CD4-positive, alpha-beta T cell treated with Interleukin-17A for 4 hours (primary cell): ENCODE measurements at regions not wholly inside any gene's neighbourhood (a gene's known extent, or its start where the extent isn't known, plus 50 kb on each side); places are given as distances from the start of the nearest gene placed in this dataset.

Source experiments
- DNase-seq: peaks from one replicate; pipeline ENCODE4 v3.0.0-alpha.2; 2020; ENCODE audit warnings: mixed read lengths

DNA sequence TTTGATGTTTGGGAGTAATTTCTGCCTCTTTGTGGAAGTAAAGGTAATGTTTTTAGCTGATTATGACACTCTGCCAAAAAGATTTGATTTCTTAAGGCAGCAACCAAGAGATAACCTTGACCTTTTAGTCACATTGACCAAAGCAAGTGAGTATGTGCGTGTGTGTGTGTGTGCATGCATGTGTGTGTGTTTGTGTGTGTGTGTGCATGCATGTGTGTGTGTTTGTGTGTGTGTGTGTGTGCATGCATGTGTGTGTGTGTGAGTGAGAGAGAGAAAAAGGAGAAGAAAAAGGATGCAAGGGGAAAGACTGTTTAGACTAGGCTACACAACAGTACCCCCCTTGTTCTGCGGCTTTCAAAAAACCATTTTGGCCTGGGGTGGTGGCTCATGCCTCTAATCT lies 88.1 kb upstream of the NPVF start:
- no peak for DNase-seq

DNA sequence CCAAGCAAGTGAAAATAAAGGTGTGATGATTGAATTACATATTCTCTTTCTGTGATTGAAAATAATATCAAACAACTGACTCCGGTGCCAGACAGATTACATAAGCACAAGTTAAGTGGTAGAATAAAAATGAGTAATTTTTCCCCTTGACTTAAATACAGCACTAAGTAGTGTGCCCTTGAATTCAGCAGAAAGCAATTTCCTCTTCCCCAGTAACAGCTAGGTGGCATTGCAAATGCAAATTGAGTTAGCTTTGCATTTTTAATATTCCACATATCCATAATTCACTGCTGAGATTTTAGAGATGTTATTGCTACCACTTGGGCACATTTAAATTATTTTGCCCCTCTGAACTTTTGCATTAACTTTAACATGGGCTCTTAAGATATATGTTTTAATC lies 89.8 kb upstream of the NPVF start:
- DNase-seq = no peak

DNA sequence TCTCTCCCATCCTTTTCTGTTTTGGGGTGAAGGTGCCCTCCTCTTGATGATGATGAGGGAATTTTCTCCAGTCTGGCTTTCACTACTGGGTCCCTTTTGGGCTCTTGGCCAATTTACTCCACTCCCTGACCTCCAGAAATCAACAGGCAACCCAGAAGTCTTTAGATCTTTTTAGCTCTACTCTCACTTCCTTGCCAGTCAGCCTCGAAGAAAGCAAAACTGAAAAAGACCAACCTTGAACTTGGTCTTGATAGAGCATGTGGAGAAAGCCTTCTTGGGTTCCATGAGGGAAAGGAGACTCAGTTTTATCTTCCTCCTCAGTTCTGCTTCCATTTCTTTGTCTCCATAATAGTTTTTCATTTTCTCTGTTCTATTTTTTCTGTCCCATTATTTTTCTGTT lies 91.4 kb upstream of the NPVF start:
- no peak for DNase-seq

DNA sequence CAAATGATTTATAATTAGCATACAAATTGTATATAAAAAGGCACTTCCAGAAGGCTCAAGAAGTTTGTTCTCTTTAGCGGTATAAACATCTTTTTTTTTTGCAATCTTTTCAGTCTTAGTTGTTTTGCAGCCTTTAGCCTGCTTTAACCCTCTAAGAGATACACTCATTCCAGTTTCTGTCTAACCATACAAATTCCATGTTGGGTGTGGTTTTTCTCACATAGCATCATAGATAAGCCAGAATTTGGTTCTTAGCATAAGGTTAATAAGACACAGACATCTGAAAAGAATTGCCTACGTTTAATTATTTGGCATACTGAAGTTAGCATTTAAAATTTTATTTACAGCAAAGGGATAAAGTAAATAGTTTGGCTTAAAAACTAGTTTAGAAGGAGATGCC lies 92.5 kb upstream of the NPVF start:
- no peak for DNase-seq

DNA sequence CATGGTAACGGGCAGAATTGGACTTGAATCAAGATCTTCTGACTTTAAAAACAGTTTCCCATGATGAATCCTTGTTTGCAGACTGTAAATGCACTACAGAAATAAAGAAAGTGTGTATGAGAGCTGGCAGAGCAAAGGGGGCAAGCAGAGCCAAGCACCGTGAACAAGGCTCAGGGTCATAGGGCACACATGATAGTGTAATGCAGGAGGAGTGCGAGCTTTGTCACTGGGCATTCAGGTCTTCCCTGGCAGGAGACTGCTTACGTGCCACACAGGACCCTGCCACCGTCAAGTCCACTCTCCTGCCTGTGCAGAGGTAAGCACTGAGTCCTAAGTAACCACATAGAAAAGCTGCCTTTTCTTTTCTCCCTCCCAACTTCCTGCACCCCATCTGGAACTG lies 93.1 kb upstream of the NPVF start:
- no peak for DNase-seq

DNA sequence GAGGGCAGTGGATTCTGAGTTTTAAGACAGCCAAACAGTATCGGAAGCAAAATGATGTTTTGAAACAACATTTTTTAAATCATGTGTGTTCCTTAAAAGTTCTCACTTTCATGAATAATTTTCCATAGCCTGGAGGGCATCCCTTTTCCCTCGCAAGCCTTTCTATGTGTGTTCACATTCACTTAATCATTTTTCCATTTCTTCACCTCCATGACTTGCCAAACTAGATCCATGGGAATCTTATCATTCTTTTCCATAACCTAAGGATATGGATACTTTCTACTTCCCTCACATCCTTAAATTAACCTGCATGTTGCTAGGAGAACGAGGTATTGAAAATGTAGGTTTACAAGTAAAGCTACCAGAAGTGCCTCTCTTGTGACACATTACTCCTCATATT lies 94.2 kb upstream of the NPVF start:
- DNase-seq = no peak

DNA sequence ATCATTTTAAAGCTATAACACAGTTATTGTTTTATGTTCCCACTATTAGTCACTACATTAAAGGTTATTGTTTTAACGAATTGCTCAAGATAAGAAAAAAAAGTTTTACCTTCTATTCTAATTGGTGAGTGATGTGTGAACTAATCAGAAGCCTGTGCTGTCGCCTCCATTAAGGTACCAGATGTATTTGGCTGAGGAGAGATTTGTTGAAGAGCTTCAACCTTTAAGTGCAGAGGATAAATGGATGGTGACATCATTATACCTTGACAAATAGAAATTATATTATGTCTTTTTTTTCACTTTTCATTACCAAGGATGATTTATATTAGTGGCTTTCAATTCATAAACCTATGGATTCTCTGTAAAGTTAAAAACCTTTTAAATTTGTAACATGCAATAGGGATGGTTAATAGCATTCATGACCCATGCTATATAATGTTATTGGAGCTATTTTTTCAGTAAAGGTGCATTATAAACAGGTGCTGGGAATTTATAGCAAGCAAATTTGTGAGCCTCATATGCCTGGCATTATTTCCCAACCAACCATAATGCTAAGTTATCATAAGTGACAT lies 97.0 kb upstream of the NPVF start:
- DNase-seq = no peak

DNA sequence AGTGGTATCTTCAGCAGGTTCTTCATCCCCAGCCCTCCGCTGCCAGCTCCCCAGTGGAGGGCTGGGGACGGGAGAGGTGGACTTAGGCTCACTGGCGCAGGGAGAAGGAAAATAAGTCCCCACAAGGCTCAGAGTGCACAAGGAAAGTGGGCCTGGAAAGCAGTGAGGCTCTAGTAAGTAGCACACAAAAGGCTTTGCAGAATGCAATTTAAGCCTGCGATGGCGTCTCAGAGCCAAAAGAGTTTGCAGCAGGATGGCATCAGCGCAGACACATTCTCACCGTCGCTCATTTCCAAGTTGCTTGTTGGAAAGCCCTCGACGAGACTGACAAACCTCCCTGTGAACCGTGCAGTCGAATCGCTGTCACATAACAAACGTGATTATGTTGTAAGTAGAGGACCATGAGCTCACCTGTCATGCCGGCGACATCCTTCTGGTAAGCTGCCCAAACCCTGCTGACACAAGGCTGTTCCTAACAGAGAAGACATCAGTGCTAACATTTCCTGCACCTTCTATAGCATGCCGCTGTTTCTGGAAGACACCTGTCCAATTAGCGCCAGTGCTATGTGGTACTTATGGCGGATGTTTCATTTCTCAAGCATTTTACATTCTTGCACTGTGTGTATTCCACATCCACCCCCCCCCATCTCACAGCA lies 98.3 kb upstream of the NPVF start:
- no peak for DNase-seq

DNA sequence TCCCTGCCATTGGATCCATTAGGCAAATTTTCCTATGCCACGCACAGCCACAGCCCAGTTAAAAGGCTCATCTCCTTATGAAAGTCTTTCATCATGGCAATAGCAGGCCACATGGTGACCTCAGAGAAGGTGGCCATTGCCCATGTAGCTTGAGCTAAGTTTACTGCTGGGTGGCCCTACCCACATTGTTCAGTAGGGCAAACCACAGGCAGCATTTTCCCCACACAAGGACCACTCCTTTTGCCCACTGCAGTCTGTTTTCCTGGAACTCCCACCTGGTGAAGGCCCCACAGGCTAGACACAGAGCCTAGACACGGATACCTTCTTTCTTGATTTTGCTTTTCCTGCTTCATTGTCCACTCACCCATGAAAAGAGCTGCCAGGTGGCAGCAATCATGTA lies 101.5 kb upstream of the NPVF start:
- DNase-seq = no peak

DNA sequence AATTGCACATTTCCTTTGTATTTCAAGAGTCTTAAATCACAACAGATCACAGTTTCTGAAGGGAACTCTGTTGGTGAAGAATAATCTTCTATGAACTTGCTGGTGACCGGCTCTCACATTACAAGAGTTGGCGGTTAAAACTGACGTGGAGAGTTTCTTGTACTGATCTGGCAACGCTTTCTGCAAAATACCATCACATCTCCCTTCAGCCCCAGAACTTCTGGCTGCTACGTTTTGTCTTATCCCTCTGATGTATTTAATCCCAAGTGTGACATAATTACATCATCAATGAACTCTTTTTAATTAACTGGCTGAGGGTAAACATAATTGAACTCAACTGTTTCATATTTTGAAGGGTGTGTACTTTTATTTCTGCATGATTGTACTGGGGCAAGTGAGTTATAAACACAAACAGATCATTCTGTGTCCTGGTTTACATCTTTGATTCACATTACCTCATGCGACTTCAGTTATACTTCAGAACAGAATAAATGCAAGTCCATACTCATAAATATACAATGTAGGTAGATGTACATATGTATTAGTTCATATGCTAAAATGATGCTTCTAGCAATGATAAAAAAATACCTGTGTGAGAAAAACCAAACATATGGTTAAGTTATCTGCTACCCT lies 105.1 kb upstream of the NPVF start:
- no peak for DNase-seq

DNA sequence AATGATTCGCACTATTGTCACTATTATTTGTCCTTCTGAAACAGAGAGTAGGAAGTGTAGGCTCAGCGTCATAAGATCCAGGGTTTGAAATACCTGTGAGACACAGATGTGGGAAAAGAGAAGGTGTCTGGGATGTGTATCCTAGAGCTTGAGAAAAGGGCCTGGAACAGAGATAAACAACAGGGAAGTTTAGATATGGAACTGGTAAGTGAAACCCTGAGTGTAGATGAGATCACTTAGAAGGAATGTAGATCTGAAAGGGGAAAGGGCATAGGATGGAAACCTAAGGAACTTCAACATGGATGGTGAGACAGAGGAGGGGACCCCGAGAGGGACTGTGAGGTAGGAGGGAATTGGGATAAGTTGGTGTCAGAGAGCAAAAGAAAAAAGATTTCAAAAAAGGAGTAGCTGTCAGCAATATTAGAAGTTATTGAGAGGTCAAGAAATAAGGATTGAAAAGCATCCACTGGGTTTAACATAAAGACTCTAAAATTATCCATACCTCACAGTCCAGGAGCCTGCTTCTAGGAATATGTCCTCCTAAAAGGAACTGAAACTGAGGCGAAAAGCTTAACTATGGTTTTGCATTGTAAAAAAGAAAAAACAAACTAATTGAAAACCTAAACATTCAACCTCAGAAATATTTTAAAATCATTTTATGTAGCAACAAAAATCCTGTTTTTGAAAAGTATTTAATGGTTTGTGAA lies 119.2 kb upstream of the NPVF start:
- DNase-seq = no peak

DNA sequence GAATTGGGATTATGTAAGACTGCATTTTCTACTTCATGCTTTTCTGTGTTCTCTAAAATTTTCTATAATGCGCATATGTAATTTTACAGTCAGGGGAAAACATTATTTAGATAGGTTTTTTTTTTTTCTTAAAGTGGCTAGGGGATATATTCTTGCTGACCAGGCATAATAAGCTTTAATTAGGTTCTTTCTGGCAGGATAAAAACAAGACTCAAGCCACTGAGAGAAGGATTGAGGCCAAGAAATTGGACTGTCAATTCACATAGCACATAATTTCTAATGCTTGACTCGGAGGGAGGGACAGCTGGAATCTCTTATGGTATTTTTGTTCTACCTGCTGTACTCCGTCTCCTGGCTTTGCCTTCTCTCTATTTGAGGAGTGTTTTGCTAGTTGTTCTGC lies 119.8 kb upstream of the NPVF start:
- no peak for DNase-seq

DNA sequence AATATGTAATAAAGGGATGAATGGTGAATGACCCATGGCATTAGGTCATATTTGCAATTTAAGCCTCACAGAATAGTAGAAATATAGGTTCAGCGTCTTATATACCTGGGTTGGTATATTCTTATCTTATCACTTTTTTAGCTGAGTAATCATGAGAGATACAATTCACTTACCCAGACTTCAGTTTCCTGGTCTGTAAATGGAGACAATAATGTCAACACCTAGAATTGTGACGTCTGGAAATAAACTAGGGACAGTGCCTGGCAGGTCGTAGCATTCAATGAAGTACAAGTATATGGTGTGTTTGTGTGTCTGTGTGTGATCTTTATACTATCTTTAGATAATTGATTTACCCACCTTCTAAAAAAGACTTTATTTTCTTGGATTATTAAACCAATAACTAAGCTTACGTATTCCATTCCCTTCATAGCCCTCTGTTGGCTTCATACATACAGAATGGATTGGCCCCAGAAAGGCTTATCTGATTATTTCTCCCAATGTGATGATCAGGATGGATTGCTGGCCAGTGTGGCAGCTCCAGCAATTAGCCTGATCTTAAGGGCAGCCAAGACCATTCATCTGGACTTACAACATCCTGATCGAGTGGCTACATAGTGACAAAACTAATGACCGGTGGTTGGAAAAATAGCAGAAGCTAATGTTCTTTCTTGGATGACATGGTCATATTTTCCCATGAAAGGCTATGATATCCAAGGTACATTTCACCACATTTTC lies 121.2 kb upstream of the NPVF start:
- DNase-seq = no peak

DNA sequence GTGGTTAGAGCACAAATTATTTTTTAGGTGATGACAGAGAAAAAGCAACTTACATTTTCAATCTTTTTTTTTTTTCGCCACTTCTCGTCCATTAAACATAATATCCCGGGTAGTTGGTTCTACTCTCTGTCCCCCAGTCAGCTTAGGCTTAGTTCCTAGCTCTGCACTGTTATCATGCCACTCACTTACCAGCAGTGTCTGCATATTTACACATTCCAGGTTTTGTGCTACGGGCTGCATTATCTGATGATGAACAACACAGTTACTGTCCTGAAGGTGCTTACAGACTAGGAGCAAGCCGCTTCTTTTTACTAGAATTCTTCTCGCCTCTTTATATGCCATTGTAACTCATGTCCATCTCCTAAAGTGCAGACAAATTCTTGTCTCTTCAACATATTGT lies 121.8 kb upstream of the NPVF start:
- no peak for DNase-seq

DNA sequence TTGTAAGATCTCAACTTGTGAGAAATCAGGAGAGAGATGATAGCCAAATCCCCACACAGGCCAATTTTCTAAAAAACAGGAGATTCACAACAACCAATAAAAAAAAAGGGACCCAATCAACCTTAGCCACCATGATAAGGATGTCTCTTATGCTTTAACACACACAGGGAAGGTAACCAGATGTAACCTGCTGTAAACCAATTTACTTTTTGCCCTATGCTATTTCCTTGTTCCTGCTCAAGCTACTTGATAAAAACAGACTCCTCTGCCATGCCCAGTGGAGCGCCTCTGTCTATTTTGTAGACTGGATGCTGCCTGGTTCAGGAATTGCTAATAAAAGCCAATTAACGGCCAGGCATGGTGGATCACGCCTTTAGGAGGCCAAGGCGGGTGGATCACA lies 123.5 kb upstream of the NPVF start:
- no peak for DNase-seq

DNA sequence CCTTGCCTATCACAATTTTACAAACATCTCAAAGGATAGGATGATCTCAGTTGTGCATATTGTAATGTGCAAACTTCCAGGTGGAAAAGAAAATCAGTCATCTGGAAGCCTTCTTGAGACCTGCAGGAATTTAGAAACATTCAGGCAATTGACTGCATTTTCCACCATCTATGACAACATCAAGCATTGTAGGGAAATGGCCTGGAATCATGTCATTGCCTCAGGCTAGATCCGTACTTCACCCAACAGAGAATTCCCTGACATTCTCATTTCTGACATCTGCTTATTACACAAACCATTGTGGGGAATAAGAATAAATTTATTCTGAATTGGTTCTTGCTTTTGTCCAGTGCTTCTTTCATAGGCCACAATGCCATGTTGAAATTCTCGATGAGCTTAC lies 124.9 kb upstream of the NPVF start:
- DNase-seq = no peak

DNA sequence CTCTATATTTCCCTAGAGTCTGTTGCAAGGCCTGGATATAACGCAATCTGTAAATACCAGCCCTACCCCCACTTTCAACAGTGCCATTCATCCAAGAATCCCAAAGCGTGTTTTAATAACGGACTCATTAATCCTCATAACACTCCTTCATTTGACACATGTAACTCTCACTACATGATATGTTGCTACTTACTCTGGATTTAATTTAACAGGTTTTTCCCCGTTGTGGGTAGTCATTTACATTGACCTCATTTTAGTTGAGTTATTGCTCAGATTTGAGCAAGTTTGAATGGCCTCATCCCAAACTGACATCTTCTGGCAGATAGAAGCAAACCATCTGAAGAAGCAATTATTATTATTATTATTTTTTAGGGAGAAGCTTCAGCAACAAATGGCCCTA lies 125.4 kb upstream of the NPVF start:
- DNase-seq = no peak

DNA sequence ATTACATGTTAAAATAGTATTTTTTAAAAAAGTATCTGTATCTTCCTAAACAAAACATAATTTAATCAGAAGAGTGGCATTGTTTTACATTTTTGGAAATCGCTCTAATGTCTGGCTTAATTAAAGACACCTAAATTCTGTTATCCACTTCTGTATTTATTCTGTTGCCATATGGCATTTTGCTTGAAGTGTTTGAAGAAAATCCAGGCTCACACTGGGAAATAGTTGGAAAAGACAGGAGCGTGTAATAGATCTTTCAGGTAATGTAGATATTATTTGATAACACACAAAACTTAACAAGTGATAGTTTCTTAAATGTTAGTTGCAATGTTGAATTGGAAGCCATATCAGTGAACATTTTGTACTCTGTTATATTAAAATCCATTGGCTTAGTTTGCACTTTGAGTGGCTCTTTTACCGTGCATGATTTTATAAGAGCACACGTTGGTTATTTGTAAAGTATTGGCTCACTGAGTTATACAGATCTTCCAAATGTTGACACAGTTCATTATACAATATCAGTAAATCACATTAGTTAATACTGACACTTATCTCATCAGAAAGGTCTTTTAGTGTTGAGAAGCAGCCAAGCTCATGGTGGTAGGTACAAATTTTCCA lies 128.4 kb upstream of the NPVF start:
- no peak for DNase-seq

DNA sequence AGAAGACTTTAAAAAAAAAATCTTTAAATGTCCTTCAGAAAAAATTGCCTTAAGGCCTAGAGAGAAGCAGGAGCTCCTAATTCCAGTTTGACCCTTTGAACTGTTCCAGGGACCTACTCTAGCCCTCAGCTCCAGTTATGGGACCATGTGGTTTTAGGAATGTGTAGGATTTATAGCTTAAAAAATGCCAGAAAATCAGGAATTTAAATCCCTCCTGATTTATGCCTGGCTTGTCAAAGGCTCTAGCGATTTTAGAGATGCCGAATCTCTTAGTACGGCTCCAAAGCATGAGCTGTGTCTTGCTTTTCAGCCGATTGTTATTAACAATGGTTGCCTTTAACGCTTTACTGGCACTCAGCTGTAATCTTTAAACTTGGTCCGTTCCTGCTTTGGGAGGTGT lies 130.6 kb upstream of the NPVF start:
- no peak for DNase-seq

DNA sequence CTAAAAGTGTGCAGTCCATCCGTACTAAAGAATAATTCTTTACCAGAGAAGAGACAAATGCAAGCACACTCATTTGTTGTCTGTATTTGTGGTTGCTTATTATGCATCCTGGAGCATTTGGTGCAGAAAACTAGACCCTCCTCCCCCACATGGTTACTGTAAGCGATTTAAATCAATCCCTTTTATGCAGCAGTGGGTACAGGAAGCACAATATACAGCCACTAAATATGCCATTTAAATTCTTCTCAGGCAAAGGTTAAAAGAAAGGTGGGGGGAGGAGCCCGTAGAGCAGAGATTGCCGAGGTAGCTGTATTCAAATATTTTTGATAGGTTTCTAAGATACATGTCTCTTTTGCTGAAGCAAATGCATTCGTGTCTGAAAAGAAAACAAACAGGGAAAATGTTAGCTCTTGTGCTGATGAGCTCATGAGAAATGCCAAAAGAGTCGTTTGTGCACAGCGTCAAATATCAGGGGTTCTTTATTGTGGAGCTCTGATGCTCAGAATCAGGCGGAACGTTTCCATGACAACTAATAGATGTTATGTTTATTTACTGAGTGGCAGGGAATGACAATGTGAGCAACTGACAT lies 131.3 kb upstream of the NPVF start:
- no peak for DNase-seq

DNA sequence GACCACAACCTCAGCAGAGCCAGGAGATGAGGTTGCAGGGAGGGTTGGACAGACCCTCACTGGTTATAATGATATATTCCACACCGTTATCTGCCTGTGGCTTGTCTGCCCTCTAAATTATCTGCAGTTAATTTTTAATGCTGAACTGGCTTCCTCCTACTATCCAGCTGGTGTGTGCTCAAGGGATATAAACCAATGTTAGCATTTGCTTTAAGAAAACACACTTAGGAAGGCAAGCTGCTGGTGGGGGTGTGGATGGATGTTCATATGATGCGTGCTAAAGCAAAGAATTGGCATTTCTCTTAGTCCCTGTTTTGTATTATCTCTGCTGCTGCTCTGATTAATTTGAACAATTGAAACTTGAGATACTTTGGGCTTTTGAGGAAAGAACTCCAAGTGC lies 132.2 kb upstream of the NPVF start:
- DNase-seq = no peak

DNA sequence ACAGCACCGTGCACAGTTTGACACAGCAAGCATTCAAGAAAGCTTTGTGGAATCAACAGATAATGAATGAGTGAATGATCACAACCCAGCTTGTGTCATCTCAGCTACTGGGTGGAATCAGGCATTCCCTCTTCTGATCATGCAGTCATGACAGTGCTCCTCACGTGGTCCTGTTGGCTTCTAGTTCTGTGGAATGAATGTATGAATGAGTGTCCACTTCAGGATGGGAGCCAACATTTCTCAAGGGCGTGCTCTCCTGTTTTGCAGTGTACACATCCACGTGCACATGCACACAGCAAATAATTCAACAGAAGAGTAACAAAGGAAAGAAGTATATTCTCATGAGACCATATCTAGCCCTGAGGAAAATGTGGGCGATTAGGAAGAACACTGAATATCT lies 133.1 kb upstream of the NPVF start:
- no peak for DNase-seq

DNA sequence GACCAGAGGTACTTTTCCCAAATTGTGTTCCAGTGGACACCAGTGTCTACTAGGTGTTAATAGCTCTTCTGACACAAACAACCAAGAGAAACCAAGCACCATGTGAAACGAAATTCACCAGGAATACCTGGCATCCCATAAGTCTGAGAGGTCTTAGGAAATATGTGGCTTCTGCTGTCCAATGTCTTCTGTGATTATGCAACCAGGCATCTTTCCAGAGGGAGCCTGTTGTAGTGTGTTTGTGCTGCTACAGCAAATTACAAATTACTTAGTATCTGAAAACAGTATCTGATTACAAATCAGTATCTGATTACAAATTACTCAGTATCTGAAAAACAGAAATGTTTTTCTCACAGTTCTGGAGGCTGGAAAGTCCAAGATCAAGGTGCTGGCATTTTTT lies 133.6 kb upstream of the NPVF start:
- DNase-seq = no peak
